ENCODE measurements at regions not wholly inside any gene's neighbourhood (a gene's known extent, or its start where the extent isn't known, plus 50 kb on each side); places are given as distances from the start of the nearest gene placed in this dataset.
"Not testable (repeated sequence)": the region's sequence is repeated elsewhere in the genome, so short reads cannot be mapped to it uniquely, and the experiment has no call there.

GRCh38 chr6:169085466-169085865, 168.2 kb downstream of the THBS2 start:
- Mint-ChIP-seq H3K9me3 (peaks cover 0 to 6% of the 10 kb centered on the region in 2 donors), H3K27ac (no peak overlapping the region), H3K4me3 (no peak overlapping the region), H3K4me1 (no peaks in the 10 kb centered on the region), H3K36me3 (no peaks in the 10 kb centered on the region), H3K27me3 (ENCODE audit: low read depth in 2 of 2) (peaks cover 0 to 3% of the 10 kb centered on the region in 2 donors)
- Histone ChIP-seq H3K36me3 (ENCODE audit: control insufficient read depth, insufficient read depth, low read length) (no peaks in the 10 kb centered on the region), H3K4me1 (ENCODE audit: control insufficient read depth, insufficient read depth, low read length) (no peaks in the 10 kb centered on the region), H3K27ac (ENCODE audit: low read length) (no peak overlapping the region), H3K4me3 (ENCODE audit: low read length) (no peak overlapping the region), H3K9me3 (ENCODE audit: control insufficient read depth, insufficient read depth, low read length) (peaks cover under 1% of the 10 kb centered on the region), H3K27me3 (ENCODE audit: control insufficient read depth, insufficient read depth, low read length) (no peaks in the 10 kb centered on the region)
- 58% methylated on average over 6 of the region's 6 CpGs for WGBS (ENCODE audit: insufficient coverage)
- no peak for TF ChIP-seq CTCF (IDR thresholded peaks at IDR 0.05)
- intact Hi-C loops (cut with micrococcal nuclease): no loop called here
- ATAC-seq (no peak), DNase-seq (no peak)

GRCh38 chr6:169084557-169084956, 169.1 kb downstream of the THBS2 start:
- H3K27me3 Mint-ChIP-seq (ENCODE audit: low read depth in 2 of 2); H3K27me3 ChIP-seq (ENCODE audit: control insufficient read depth, insufficient read depth, low read length); H3K4me3 ChIP-seq (ENCODE audit: low read length); H3K9me3 ChIP-seq (ENCODE audit: control insufficient read depth, insufficient read depth, low read length); H3K27ac Mint-ChIP-seq; intact Hi-C loops (cut with micrococcal nuclease); H3K36me3 ChIP-seq (ENCODE audit: control insufficient read depth, insufficient read depth, low read length); H3K4me3 Mint-ChIP-seq; H3K9me3 Mint-ChIP-seq; H3K4me1 ChIP-seq (ENCODE audit: control insufficient read depth, insufficient read depth, low read length); ATAC-seq; H3K27ac ChIP-seq (ENCODE audit: low read length); H3K36me3 Mint-ChIP-seq; DNase-seq; H3K4me1 Mint-ChIP-seq: not testable (repeated sequence)
- WGBS (ENCODE audit: insufficient coverage): 94% methylated on average over 13 of the region's 13 CpGs

GRCh38 chr6:169084067-169084466, 169.6 kb downstream of the THBS2 start:
- Mint-ChIP-seq H3K27ac (no peak overlapping the region), H3K4me3 (no peak overlapping the region), H3K9me3 (no peaks in the 10 kb centered on the region), H3K27me3 (ENCODE audit: low read depth in 2 of 2) (peaks cover 0 to 8% of the 10 kb centered on the region in 2 donors), H3K36me3 (no peaks in the 10 kb centered on the region), H3K4me1 (no peaks in the 10 kb centered on the region)
- intact Hi-C loops (cut with micrococcal nuclease): no loop called here
- Histone ChIP-seq H3K4me3 (ENCODE audit: low read length) (no peak overlapping the region), H3K27ac (ENCODE audit: low read length) (no peak overlapping the region), H3K27me3 (ENCODE audit: control insufficient read depth, insufficient read depth, low read length) (no peaks in the 10 kb centered on the region), H3K36me3 (ENCODE audit: control insufficient read depth, insufficient read depth, low read length) (no peaks in the 10 kb centered on the region), H3K4me1 (ENCODE audit: control insufficient read depth, insufficient read depth, low read length) (no peaks in the 10 kb centered on the region), H3K9me3 (ENCODE audit: control insufficient read depth, insufficient read depth, low read length) (no peaks in the 10 kb centered on the region)
- TF ChIP-seq CTCF (IDR thresholded peaks at IDR 0.05): no peak
- ATAC-seq: no peak
- WGBS (ENCODE audit: insufficient coverage): 92% methylated on average over 10 of the region's 10 CpGs
- DNase-seq: no peak

- Histone ChIP-seq H3K36me3 (ENCODE audit: control insufficient read depth, insufficient read depth, low read length) (no peaks in the 10 kb centered on the region), H3K4me1 (ENCODE audit: control insufficient read depth, insufficient read depth, low read length) (no peaks in the 10 kb centered on the region), H3K27ac (ENCODE audit: low read length) (no peak overlapping the region), H3K27me3 (ENCODE audit: control insufficient read depth, insufficient read depth, low read length) (no peaks in the 10 kb centered on the region), H3K9me3 (ENCODE audit: control insufficient read depth, insufficient read depth, low read length) (no peaks in the 10 kb centered on the region), H3K4me3 (ENCODE audit: low read length) (no peak overlapping the region)
- no peak for TF ChIP-seq CTCF (IDR thresholded peaks at IDR 0.05)
- intact Hi-C loops (cut with micrococcal nuclease): no loop called here
- WGBS (ENCODE audit: insufficient coverage): 46% methylated on average over 2 of the region's 3 CpGs
- no peak for ATAC-seq
- H3K27ac Mint-ChIP-seq: no peak overlapping the region
- no peak overlapping the region for H3K4me3 Mint-ChIP-seq
- no peak for DNase-seq
- no peaks in the 10 kb centered on the region for H3K9me3 Mint-ChIP-seq
- no peaks in the 10 kb centered on the region for H3K36me3 Mint-ChIP-seq
- H3K4me1 Mint-ChIP-seq: no peaks in the 10 kb centered on the region
- peaks cover 0 to 5% of the 10 kb centered on the region in 2 donors for H3K27me3 Mint-ChIP-seq (ENCODE audit: low read depth in 2 of 2)
These were observed 170.2 kb downstream of the THBS2 start for GRCh38 chr6:169083508-169083874.

Measured in natural killer cell (primary cell).